Smooth muscle cell (in vitro differentiated cells): ENCODE measurements at regions not wholly inside any gene's neighbourhood (a gene's known extent, or its start where the extent isn't known, plus 50 kb on each side); places are given as distances from the start of the nearest gene placed in this dataset. TPM values are rescaled to one million over a fixed set of nuclear protein-coding genes. Genes with fewer than 3 reads are reported as not detected.

Experiments
- DNase-seq: peaks from one replicate; lab custom pipeline; 2025; ENCODE audit not compliant: unreplicated experiment; lab: John Stamatoyannopoulos, UW
- H2AFZ ChIP-seq: fragments of 200-600 bp; sonication (generic); 2 replicates; pipeline ENCODE4 v1.6.0; 2016; ENCODE audit warnings: antibody characterized with exemption, low read depth, mild to moderate bottlenecking
- H3F3A ChIP-seq: fragments of 200-600 bp; sonication (generic); 2 replicates; pipeline ENCODE4 v1.6.0; 2017; ENCODE audit warnings: antibody characterized with exemption, low read depth
- H3K27ac ChIP-seq: fragments of 200-600 bp; sonication (generic); 2 replicates; pipeline ENCODE4 v1.5.1; 2016; ENCODE audit warnings: low read depth, mild to moderate bottlenecking
- H3K27me3 ChIP-seq: fragments of 200-600 bp; sonication (generic); 2 replicates; pipeline ENCODE4 v1.6.1; 2016; ENCODE audit warnings: low read depth, mild to moderate bottlenecking
- H3K36me3 ChIP-seq: fragments of 200-600 bp; sonication (generic); 2 replicates; pipeline ENCODE4 v1.5.1; 2016; ENCODE audit warnings: low read depth
- H3K4me1 ChIP-seq: fragments of 200-600 bp; sonication (generic); 2 replicates; pipeline ENCODE4 v1.5.1; 2016; ENCODE audit warnings: low read depth
- H3K4me2 ChIP-seq: fragments of 200-600 bp; sonication (generic); 2 replicates; pipeline ENCODE4 v1.6.0; 2016; ENCODE audit warnings: mild to moderate bottlenecking
- H3K4me3 ChIP-seq: fragments of 200-600 bp; sonication (generic); 2 replicates; pipeline ENCODE4 v1.5.1; 2016; ENCODE audit warnings: mild to moderate bottlenecking
- H3K79me2 ChIP-seq: fragments of 200-600 bp; sonication (generic); 2 replicates; pipeline ENCODE4 v1.6.0; 2016; ENCODE audit warnings: low read depth, mild to moderate bottlenecking
- H3K9ac ChIP-seq: fragments of 200-600 bp; sonication (generic); 2 replicates; pipeline ENCODE4 v1.6.0; 2016; ENCODE audit warnings: low read depth
- H3K9me3 ChIP-seq: fragments of 200-600 bp; sonication (generic); replicated peaks from 2 replicates; pipeline ENCODE4 v1.5.1; 2016; ENCODE audit warnings: low read depth
- H4K20me1 ChIP-seq: fragments of 200-600 bp; sonication (generic); 2 replicates; pipeline ENCODE4 v1.6.0; 2016; ENCODE audit warnings: low read depth
- CTCF ChIP-seq: fragments of 200-600 bp; sonication (generic); IDR thresholded peaks from 2 replicates; pipeline ENCODE4 v1.5.1; 2017; ENCODE audit warnings: borderline replicate concordance, mild to moderate bottlenecking, antibody characterized with exemption; ENCODE audit not compliant: insufficient read depth, poor library complexity, severe bottlenecking
- WGBS: methylation state at CpG from one replicate; pipeline ENCODE4 v1.1.7; 2016; ENCODE audit warnings: low lambda C conversion rate; 5-methylcytosine and 5-hydroxymethylcytosine counted together
- small RNA-seq: library from RNA; depleted of rRNA; stranded (forward); fragments of <200 nt; gene quantifications from one replicate; pipeline ENCODE3, GENCODE V24; 2014

GRCh38 chr1:39154553-39155421 lies 49.7 kb upstream of the MACF1 start:
- TF ChIP-seq CTCF = no peak
- peak overlapping the region; percentile 69 for H3K27ac ChIP-seq
- peaks cover 74% of the 10 kb centered on the region for H3K4me1 ChIP-seq
- H3K9me3 ChIP-seq = no peaks in the 10 kb centered on the region
- no peak overlapping the region for H3K4me3 ChIP-seq
- peaks cover 5% of the 10 kb centered on the region for H3F3A ChIP-seq
- H4K20me1 ChIP-seq = peaks cover 93% of the 10 kb centered on the region
- H2AFZ ChIP-seq = no peak overlapping the region
- WGBS = 36% methylated on average over 6 of the region's 6 CpGs
- no peaks in the 10 kb centered on the region for H3K36me3 ChIP-seq
- peak overlapping the region; percentile 14 for H3K9ac ChIP-seq
- peak overlapping the region; percentile 48 for H3K4me2 ChIP-seq
- H3K27me3 ChIP-seq = no peaks in the 10 kb centered on the region
- DNase-seq = no peak
- peaks cover 82% of the 10 kb centered on the region for H3K79me2 ChIP-seq

Small RNAs in the stretch of these regions (small RNA-seq; reads per million reads assigned to genes)
- gene RNA5SP44 = 0.26 reads per million, percentile 2 among the genes with 10 or more reads in this experiment
- not detected for gene RNU6-608P
